OCI-LY7 (cell line): ENCODE measurements at regions not wholly inside any gene's neighbourhood (a gene's known extent, or its start where the extent isn't known, plus 50 kb on each side); places are given as distances from the start of the nearest gene placed in this dataset.

Experiments
- EZH2phosphoT487 ChIP-seq: fragments of 200-600 bp; sonication (generic); IDR thresholded peaks from 2 replicates; pipeline ENCODE4 v1.6.1; 2018; ENCODE audit warnings: low read depth, borderline replicate concordance, mild to moderate bottlenecking, mixed run types, antibody characterized with exemption, low read length, moderate library complexity, mixed read lengths
- TF ChIP-seq, protein P1 (sequence below): fragments of 200-600 bp; sonication (generic); conservative IDR thresholded peaks from 2 replicates; pipeline ENCODE4 v1.5.1; 2014; ENCODE audit warnings: mild to moderate bottlenecking, antibody characterized with exemption, low read length, moderate library complexity, mixed read lengths

DNA sequence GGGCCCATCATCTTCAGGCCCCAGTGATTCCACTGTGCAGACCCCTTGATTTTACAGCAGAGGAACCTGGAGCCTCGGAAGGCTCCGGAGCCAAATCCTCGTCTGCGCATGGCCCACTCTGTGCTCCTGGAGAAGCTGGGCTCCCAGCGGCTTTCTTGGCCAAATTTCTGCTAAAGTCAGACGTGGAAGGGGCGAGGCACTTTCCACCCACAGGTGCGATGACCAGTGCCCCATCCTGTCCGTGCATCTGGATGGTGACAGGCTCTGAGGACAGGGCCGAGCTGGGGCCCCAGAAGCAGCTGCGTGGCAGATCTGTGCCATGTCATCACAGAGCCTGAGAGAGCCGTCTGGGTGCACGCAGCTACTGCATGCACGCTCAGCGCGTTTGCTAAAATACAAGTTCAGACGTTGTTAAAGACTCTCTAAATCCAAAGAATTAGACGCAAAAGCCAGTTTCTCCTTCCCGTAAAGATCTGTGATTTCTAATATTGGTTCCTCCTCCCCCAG lies 57.2 kb downstream of the JAKMIP3 start:
- TF ChIP-seq, protein P1, sequence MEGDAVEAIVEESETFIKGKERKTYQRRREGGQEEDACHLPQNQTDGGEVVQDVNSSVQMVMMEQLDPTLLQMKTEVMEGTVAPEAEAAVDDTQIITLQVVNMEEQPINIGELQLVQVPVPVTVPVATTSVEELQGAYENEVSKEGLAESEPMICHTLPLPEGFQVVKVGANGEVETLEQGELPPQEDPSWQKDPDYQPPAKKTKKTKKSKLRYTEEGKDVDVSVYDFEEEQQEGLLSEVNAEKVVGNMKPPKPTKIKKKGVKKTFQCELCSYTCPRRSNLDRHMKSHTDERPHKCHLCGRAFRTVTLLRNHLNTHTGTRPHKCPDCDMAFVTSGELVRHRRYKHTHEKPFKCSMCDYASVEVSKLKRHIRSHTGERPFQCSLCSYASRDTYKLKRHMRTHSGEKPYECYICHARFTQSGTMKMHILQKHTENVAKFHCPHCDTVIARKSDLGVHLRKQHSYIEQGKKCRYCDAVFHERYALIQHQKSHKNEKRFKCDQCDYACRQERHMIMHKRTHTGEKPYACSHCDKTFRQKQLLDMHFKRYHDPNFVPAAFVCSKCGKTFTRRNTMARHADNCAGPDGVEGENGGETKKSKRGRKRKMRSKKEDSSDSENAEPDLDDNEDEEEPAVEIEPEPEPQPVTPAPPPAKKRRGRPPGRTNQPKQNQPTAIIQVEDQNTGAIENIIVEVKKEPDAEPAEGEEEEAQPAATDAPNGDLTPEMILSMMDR: no peak
- no peak for TF ChIP-seq EZH2phosphoT487
